Fibroblast of villous mesenchyme (primary cell): ENCODE measurements at regions not wholly inside any gene's neighbourhood (a gene's known extent, or its start where the extent isn't known, plus 50 kb on each side); places are given as distances from the start of the nearest gene placed in this dataset.

Experiments
- DNase-seq: peaks from one replicate; pipeline ENCODE4 v3.0.0-alpha.2; 2010; ENCODE audit warnings: low read depth
- H3K4me3 ChIP-seq: 2 replicates; pipeline ENCODE4 v1.5.1; 2011; ENCODE audit warnings: low read depth, mild to moderate bottlenecking, low read length
- CTCF ChIP-seq: IDR thresholded peaks from 2 replicates; pipeline ENCODE4 v1.5.1; 2012; ENCODE audit warnings: low read depth, mild to moderate bottlenecking, low read length; ENCODE audit not compliant: insufficient read depth

GRCh38 chr20:48387675-48388074 lies 440.1 kb downstream of the PREX1 start:
- no peak overlapping the region for H3K4me3 ChIP-seq
- TF ChIP-seq CTCF: no peak
- no peak for DNase-seq

- no peak for TF ChIP-seq CTCF
- no peak overlapping the region for H3K4me3 ChIP-seq
- no peak for DNase-seq
Observed at GRCh38 chr20:48385527-48385926, 442.3 kb downstream of the PREX1 start.

GRCh38 chr20:48385114-48385513 lies 442.7 kb downstream of the PREX1 start:
- no peak for TF ChIP-seq CTCF

GRCh38 chr20:48384147-48384818 lies 443.5 kb downstream of the PREX1 start:
- no peak overlapping the region for H3K4me3 ChIP-seq
- no peak for DNase-seq
- no peak for TF ChIP-seq CTCF

More at GRCh38 chr20:48385114-48385513, 442.7 kb downstream of the PREX1 start:
- DNase-seq: no peak
- no peak overlapping the region for H3K4me3 ChIP-seq

GRCh38 chr20:48383252-48383651 lies 444.5 kb downstream of the PREX1 start:
- no peak for DNase-seq
- no peak overlapping the region for H3K4me3 ChIP-seq
- no peak for TF ChIP-seq CTCF

- DNase-seq: no peak
- H3K4me3 ChIP-seq: no peak overlapping the region
- TF ChIP-seq CTCF: no peak
Observed at GRCh38 chr20:48382304-48382703, 445.5 kb downstream of the PREX1 start.
